Uterus (tissue), 2 donors: ENCODE measurements at regions not wholly inside any gene's neighbourhood (a gene's known extent, or its start where the extent isn't known, plus 50 kb on each side); places are given as distances from the start of the nearest gene placed in this dataset.

ENCODE experiments used
- CTCF ChIP-seq, 4 experiments: fragments of 200-600 bp in 2 of 4; fragments of 450-650 bp in 2 of 4; sonication (generic) in 2 of 4; IDR thresholded peaks; one replicate each; pipeline ENCODE4 v1.5.1; 2016 to 2019; ENCODE audit warnings: antibody characterized with exemption in 4 of 4, mild to moderate bottlenecking in 2 of 4, moderate library complexity in 1 of 4
- POLR2A ChIP-seq, 2 donors: fragments of 450-650 bp; IDR thresholded peaks; one replicate each; pipeline ENCODE4 v1.6.1; 2016; ENCODE audit warnings: antibody characterized with exemption in 2 of 2, mild to moderate bottlenecking in 1 of 2, moderate library complexity in 1 of 2

GRCh38 chr13:24041651-24042225 lies 118.8 kb upstream of the SPATA13 start:
- TF ChIP-seq CTCF (IDR thresholded peaks at IDR 0.05) (no peak), POLR2A (IDR thresholded peaks at IDR 0.05) (no peak)
